HS-5 (cell line): ENCODE measurements at regions not wholly inside any gene's neighbourhood (a gene's known extent, or its start where the extent isn't known, plus 50 kb on each side); places are given as distances from the start of the nearest gene placed in this dataset.
"Not testable (repeated sequence)": the region's sequence is repeated elsewhere in the genome, so short reads cannot be mapped to it uniquely, and the experiment has no call there.

ENCODE experiments used
- DNase-seq: peaks from one replicate; pipeline ENCODE4 v3.0.0-alpha.2; 2012; ENCODE audit warnings: low read depth

DNA sequence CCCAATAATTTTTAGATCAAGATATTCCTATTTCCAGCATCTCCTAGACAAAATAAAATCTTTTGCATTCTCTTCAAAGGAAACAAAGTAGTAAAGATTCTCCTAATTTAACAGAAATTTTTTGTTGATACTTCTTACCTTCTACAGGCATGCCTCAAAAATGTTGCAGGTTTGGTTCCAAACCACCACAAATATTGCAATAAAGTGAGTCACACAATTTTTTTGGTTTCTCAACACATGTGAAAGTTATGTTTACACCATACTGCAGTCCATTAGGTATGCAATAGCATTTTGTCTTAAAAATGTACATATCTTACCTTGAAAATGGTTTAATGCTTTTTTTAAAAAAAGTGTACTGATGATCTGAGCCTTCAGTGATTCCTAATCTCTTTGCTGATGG, 65.6 kb upstream of the USP15 start:
- DNase-seq, result peak; percentile 52

DNA sequence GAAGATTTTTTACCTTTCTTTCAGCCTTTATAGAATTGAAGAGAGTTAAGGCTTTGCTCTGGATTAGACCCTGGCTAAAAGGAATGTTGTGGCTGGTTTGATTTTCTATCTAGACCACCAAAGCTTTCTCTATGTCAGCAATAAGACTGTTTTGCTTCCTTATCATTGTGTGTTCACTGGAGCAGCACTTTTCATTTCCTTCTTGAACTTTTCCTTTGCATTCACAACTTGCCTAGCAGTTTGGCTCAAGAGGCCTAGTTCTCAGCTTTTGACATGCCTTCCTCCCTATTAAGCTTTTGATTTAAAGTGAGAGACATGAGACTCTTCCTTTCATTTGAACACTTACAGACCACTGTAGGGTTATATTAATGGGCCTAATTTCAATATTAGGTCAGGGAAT, 64.1 kb upstream of the USP15 start:
- DNase-seq, result no peak

DNA sequence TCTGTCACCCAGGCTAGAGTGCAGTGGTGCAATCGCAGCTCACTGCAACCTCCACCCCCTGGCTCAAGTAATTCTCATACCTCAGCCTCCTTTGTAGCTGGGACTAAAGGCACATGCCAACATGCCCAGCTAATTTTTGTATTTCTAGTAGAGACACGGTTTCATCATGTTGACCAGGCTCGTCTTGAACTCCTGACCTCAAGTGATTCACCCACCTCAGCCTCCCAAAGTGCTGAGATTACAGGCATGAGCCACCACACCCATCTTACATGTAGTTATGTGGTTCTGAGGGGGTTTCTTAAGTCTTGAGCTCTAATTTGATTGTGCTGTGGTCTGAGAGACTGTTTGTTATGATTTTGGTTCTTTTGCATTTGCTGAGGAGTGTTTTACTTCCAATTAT, 57.3 kb upstream of the USP15 start:
- not testable (repeated sequence) for DNase-seq

DNA sequence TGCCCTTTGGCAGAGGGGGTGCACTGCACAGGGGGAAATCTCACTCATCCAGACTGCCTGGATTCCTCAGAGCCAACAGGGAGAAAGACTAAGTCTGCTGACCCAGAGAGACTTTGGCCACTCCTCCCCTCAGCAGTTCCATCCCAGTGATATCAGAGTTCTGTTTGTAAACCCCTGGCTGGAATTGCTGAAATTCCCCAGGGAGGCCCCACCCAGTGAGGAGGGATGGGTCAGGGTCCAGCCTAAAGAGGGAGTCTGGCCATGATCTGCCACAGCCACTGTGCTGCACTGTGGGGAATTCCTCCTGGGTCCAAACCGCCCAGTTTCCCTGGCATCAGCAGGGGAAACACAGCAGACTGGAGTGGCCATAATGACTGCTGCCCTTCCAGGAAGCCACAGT, 54.9 kb upstream of the USP15 start:
- DNase-seq, result no peak

DNA sequence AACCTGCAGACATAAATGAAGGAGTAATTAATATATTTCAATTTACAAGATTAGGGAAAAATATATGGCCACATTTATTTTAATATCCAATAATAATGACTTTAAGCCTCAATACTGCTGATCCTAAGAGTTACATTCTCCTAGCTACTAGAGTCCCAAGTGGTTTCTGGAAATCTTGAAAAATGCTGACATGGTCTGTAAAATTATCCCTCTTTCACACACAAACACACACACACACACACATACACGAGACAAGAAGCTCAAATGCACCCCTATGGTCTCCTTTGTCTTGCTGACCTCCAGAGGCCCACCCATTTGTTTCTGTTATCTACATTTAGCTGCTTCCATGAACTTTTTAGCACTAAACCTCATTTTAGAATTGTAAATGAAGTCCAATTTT, 53.0 kb upstream of the USP15 start:
- no peak for DNase-seq
